ENCODE measurements at regions not wholly inside any gene's neighbourhood (a gene's known extent, or its start where the extent isn't known, plus 50 kb on each side); places are given as distances from the start of the nearest gene placed in this dataset.

- Histone ChIP-seq H3K27me3 (replicated peaks; ENCODE audit: insufficient read depth) (no peaks in the 10 kb centered on the region), H3K4me3 (no peak overlapping the region), H3K9me3 (no peaks in the 10 kb centered on the region), H3K27ac (no peak overlapping the region), H3K36me3 (no peaks in the 10 kb centered on the region), H3K4me1 (replicated peaks) (no peaks in the 10 kb centered on the region)
- intact Hi-C loops (cut with DNase I), result no loop called here
- no peak for TF ChIP-seq POLR2AphosphoS5 (IDR thresholded peaks at IDR 0.05)
- no peak for TF ChIP-seq CTCF (IDR thresholded peaks at IDR 0.05)
- TF ChIP-seq POLR2A (IDR thresholded peaks at IDR 0.05), result no peak
- no peak for DNase-seq (ENCODE audit: low spot score)
- WGBS, result 94% methylated on average over 6 of the region's 6 CpGs
These were observed 140.6 kb upstream of the SPRY1 start for GRCh38 chr4:123255971-123256370.

- no peak for TF ChIP-seq CTCF (IDR thresholded peaks at IDR 0.05)
- no peak for TF ChIP-seq POLR2A (IDR thresholded peaks at IDR 0.05)
- no peak for TF ChIP-seq POLR2AphosphoS5 (IDR thresholded peaks at IDR 0.05)
- Histone ChIP-seq H3K9me3 (no peaks in the 10 kb centered on the region), H3K27me3 (replicated peaks; ENCODE audit: insufficient read depth) (no peaks in the 10 kb centered on the region), H3K27ac (no peak overlapping the region), H3K4me1 (replicated peaks) (no peaks in the 10 kb centered on the region), H3K36me3 (no peaks in the 10 kb centered on the region), H3K4me3 (no peak overlapping the region)
- WGBS, result 87% methylated on average over 4 of the region's 4 CpGs
- DNase-seq (ENCODE audit: low spot score), result no peak
- intact Hi-C loops (cut with DNase I), result no loop called here
These were observed 139.7 kb upstream of the SPRY1 start for GRCh38 chr4:123256901-123257300.

- TF ChIP-seq POLR2A (IDR thresholded peaks at IDR 0.05) (no peak), CTCF (IDR thresholded peaks at IDR 0.05) (no peak), POLR2AphosphoS5 (IDR thresholded peaks at IDR 0.05) (no peak)
- Histone ChIP-seq H3K27ac (no peak overlapping the region), H3K4me3 (no peak overlapping the region), H3K9me3 (no peaks in the 10 kb centered on the region), H3K36me3 (no peaks in the 10 kb centered on the region), H3K4me1 (replicated peaks) (no peaks in the 10 kb centered on the region), H3K27me3 (replicated peaks; ENCODE audit: insufficient read depth) (no peaks in the 10 kb centered on the region)
- WGBS, result 15% methylated on average over 4 of the region's 4 CpGs
- intact Hi-C loops (cut with DNase I), result no loop called here
- DNase-seq (ENCODE audit: low spot score), result no peak
These were observed 139.0 kb upstream of the SPRY1 start for GRCh38 chr4:123257591-123257990.

- no peak overlapping the region for H3K27ac ChIP-seq
- H3K4me3 ChIP-seq, result no peak overlapping the region
- TF ChIP-seq POLR2AphosphoS5 (IDR thresholded peaks at IDR 0.05) (no peak), POLR2A (IDR thresholded peaks at IDR 0.05) (no peak), CTCF (IDR thresholded peaks at IDR 0.05) (no peak)
- 22% methylated on average over 2 of the region's 2 CpGs for WGBS
- no peaks in the 10 kb centered on the region for H3K4me1 ChIP-seq (replicated peaks)
- H3K36me3 ChIP-seq, result no peaks in the 10 kb centered on the region
- H3K27me3 ChIP-seq (replicated peaks; ENCODE audit: insufficient read depth), result no peaks in the 10 kb centered on the region
- intact Hi-C loops (cut with DNase I), result no loop called here
- no peak for DNase-seq (ENCODE audit: low spot score)
- no peaks in the 10 kb centered on the region for H3K9me3 ChIP-seq
These were observed 136.6 kb upstream of the SPRY1 start for GRCh38 chr4:123259676-123260646.

GRCh38 chr4:123260653-123261052, 135.9 kb upstream of the SPRY1 start:
- Histone ChIP-seq H3K9me3 (no peaks in the 10 kb centered on the region), H3K4me1 (replicated peaks) (no peaks in the 10 kb centered on the region), H3K36me3 (no peaks in the 10 kb centered on the region), H3K27ac (no peak overlapping the region), H3K4me3 (no peak overlapping the region), H3K27me3 (replicated peaks; ENCODE audit: insufficient read depth) (no peaks in the 10 kb centered on the region)
- WGBS, result 92% methylated on average over 5 of the region's 5 CpGs
- DNase-seq (ENCODE audit: low spot score), result no peak
- intact Hi-C loops (cut with DNase I), result no loop called here
- TF ChIP-seq POLR2AphosphoS5 (IDR thresholded peaks at IDR 0.05), result no peak
- TF ChIP-seq CTCF (IDR thresholded peaks at IDR 0.05), result no peak
- TF ChIP-seq POLR2A (IDR thresholded peaks at IDR 0.05), result no peak
